ENCODE measurements at regions not wholly inside any gene's neighbourhood (a gene's known extent, or its start where the extent isn't known, plus 50 kb on each side); places are given as distances from the start of the nearest gene placed in this dataset.

- TF ChIP-seq CTCF (IDR thresholded peaks at IDR 0.05 in 4 of 5, conservative IDR thresholded peaks at IDR 0.05 in 1 of 5) = no peak
- no peak for TF ChIP-seq POLR2A (IDR thresholded peaks at IDR 0.05)
Observed at GRCh38 chr2:167651406-167652151, 595.8 kb downstream of the STK39 start.

Data from gastrocnemius medialis (tissue), 4 donors.